ENCODE measurements at regions not wholly inside any gene's neighbourhood (a gene's known extent, or its start where the extent isn't known, plus 50 kb on each side); places are given as distances from the start of the nearest gene placed in this dataset.

- TF ChIP-seq EZH2 (IDR thresholded peaks at IDR 0.05; ENCODE audit: borderline replicate concordance, insufficient read depth, low read length, poor library complexity, severe bottlenecking) (no peak), CTCF (IDR thresholded peaks at IDR 0.05; ENCODE audit: poor library complexity, severe bottlenecking) (no peak), POLR2AphosphoS5 (IDR thresholded peaks at IDR 0.05) (no peak), RAD21 (conservative IDR thresholded peaks at IDR 0.05) (no peak), REST (IDR thresholded peaks at IDR 0.05; ENCODE audit: borderline replicate concordance) (no peak), TAF1 (IDR thresholded peaks at IDR 0.05; ENCODE audit: low read depth) (no peak), EP300 (conservative IDR thresholded peaks at IDR 0.05; ENCODE audit: poor library complexity, severe bottlenecking) (no peak), MXI1 (conservative IDR thresholded peaks at IDR 0.05; ENCODE audit: poor library complexity, severe bottlenecking) (no peak), SMC3 (conservative IDR thresholded peaks at IDR 0.05; ENCODE audit: poor library complexity) (no peak)
Observed at GRCh38 chr1:30360281-30360680, 363.1 kb downstream of the MATN1 start.

Measured in neural cell (in vitro differentiated cells).